BE2C (cell line): ENCODE measurements at regions not wholly inside any gene's neighbourhood (a gene's known extent, or its start where the extent isn't known, plus 50 kb on each side); places are given as distances from the start of the nearest gene placed in this dataset.

ENCODE experiments used
- DNase-seq: peaks from one replicate; pipeline ENCODE4 v3.0.0-alpha.2; 2020
- H3K27me3 ChIP-seq: fragments of 250-450 bp; sonication (Bioruptor Pico); 2 replicates; pipeline ENCODE4 v1.5.1; 2020; ENCODE audit warnings: mild to moderate bottlenecking
- H3K36me3 ChIP-seq: fragments of 250-450 bp; sonication (Bioruptor Pico); 2 replicates; pipeline ENCODE4 v1.5.1; 2020; ENCODE audit warnings: mild to moderate bottlenecking
- H3K4me1 ChIP-seq: fragments of 250-450 bp; sonication (Bioruptor Pico); 2 replicates; pipeline ENCODE4 v1.5.1; 2020
- H3K4me3 ChIP-seq: 2 replicates; pipeline ENCODE4 v1.5.1; 2011; ENCODE audit warnings: low read depth, low read length
- H3K9me3 ChIP-seq: fragments of 250-450 bp; sonication (Bioruptor Pico); 2 replicates; pipeline ENCODE4 v1.5.1; 2020
- TF ChIP-seq, protein P1 (sequence below): IDR thresholded peaks from 2 replicates; pipeline ENCODE4 v1.5.1; 2012; ENCODE audit warnings: mild to moderate bottlenecking, low read depth, low read length

DNA sequence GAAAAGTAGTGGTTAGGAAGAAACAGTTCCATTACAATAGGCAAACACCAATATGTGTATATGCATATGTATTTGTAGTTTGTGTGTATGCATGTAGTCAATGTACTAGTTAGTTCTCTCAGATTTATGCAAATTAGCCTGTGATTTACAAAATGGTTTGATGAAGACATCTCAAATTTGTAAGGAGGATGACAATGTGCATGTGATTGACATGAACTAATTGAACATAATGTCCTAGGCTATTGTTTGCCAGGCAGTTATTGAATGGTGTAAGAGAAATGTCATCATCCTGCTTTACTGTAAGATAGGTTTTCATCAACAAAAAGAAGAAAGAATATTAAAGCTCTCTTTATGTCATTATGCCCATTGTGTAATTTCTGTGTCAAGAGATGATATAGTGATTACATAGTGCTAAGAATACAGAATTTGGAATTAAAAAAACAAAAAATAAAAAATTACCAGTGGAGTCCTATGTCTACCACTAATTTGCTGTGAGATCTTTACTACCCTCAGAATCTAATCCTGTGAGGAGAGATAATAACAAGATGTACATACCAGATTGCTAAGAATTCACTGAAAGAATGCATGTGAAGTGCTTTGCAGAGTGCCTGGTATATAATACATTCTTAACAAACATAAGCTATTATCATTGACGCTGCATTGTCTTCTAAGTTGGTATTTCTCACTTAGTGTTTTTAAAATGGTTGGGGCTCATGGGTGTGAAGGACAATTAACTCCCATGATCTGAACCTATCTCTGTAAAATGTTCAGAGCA lies 258.0 kb downstream of the CPS1 start:
- TF ChIP-seq, protein P1, sequence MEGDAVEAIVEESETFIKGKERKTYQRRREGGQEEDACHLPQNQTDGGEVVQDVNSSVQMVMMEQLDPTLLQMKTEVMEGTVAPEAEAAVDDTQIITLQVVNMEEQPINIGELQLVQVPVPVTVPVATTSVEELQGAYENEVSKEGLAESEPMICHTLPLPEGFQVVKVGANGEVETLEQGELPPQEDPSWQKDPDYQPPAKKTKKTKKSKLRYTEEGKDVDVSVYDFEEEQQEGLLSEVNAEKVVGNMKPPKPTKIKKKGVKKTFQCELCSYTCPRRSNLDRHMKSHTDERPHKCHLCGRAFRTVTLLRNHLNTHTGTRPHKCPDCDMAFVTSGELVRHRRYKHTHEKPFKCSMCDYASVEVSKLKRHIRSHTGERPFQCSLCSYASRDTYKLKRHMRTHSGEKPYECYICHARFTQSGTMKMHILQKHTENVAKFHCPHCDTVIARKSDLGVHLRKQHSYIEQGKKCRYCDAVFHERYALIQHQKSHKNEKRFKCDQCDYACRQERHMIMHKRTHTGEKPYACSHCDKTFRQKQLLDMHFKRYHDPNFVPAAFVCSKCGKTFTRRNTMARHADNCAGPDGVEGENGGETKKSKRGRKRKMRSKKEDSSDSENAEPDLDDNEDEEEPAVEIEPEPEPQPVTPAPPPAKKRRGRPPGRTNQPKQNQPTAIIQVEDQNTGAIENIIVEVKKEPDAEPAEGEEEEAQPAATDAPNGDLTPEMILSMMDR = no peak
- DNase-seq = no peak
- no peaks in the 10 kb centered on the region for H3K36me3 ChIP-seq
- no peak overlapping the region for H3K4me3 ChIP-seq
- no peaks in the 10 kb centered on the region for H3K9me3 ChIP-seq
- no peaks in the 10 kb centered on the region; the same call in 1 of the 2 replicates for H3K4me1 ChIP-seq
- H3K27me3 ChIP-seq = no peaks in the 10 kb centered on the region

DNA sequence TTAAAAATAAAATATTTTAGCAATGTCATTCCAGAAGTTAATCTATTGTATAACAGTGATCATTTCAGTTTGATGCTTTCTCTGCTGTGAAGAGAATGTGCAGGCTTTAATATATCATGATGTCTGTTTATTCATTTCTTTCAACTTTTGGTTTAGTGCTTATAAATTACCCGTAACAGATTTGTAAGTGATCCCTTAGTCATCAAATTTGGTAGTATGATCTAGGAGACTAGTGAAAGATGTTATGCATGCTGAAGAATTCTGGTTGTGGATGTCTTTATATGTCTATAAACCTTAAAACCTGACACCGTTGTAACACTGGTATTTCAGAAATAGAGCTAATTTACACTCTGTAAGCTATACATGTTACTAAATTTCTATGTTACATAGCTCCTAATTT lies 260.4 kb downstream of the CPS1 start:
- Histone ChIP-seq H3K36me3 (no peaks in the 10 kb centered on the region), H3K4me1 (no peaks in the 10 kb centered on the region; the same call in 1 of the 2 replicates), H3K27me3 (no peaks in the 10 kb centered on the region), H3K4me3 (no peak overlapping the region), H3K9me3 (no peaks in the 10 kb centered on the region)
- DNase-seq = no peak
- TF ChIP-seq, protein P1 = no peak

DNA sequence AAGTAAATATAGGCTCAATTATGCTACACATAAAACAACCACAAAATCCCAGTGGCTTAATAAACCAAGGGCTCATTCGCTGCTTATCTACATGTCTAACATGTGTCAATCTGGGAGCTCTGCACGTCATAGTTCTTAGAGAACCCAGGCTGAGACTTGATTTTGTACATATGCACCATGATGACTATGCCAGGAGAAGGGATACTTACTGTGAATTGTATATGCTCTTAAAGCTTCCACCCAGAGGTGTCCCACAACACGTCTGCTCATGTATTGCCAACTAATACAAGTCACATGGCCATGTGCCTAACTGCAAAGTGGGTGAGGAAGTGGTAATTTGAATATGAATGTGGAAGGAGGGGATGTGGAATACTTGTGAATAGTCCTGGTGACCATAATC lies 262.1 kb downstream of the CPS1 start:
- TF ChIP-seq, protein P1 = no peak
- Histone ChIP-seq H3K9me3 (no peaks in the 10 kb centered on the region), H3K36me3 (no peaks in the 10 kb centered on the region), H3K4me3 (no peak overlapping the region), H3K27me3 (no peaks in the 10 kb centered on the region), H3K4me1 (no peaks in the 10 kb centered on the region; the same call in 1 of the 2 replicates)
- DNase-seq = no peak

DNA sequence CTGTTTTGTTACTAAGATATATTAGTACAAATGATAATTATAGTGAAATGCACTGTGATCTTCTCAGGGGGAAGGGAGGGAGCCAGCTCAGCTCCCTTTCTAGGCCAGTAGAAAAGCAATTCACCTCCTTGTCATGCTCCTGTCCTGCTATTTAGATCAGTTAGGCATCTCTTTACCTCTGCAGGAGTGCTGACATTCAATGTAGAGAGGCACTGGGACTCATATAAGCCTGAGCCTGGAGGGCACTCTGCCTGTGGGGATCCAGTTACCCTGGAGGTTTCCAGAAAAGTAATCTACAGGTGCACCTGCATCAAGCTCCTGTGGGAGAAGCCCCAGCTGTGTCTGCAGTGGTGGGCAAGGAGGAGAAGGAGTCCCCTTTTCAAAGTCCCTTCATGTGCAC lies 277.0 kb downstream of the CPS1 start:
- DNase-seq = no peak
- Histone ChIP-seq H3K9me3 (no peaks in the 10 kb centered on the region), H3K4me3 (no peak overlapping the region), H3K27me3 (no peaks in the 10 kb centered on the region), H3K36me3 (no peaks in the 10 kb centered on the region), H3K4me1 (peaks cover 13% of the 10 kb centered on the region)
- TF ChIP-seq, protein P1 = no peak

DNA sequence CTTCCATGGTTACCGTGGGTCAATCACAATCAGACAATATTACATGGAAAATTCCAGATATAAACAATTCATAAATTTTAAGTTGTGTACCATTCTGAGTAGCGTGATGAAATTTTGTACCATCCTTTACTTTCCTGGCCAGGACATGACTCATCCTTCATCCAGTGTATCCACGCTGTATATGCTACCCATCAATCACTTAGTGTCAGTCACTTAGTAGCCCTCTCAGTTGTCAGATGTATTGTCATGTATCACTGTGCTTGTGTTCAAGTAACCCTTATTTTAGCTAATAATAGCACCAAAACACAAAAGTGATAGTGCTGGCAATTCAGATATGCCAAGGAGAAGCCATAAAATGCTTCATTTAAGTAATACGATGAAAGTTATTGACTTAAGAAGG lies 282.6 kb downstream of the CPS1 start:
- Histone ChIP-seq H3K27me3 (no peaks in the 10 kb centered on the region), H3K4me1 (peaks cover 20% of the 10 kb centered on the region), H3K36me3 (no peaks in the 10 kb centered on the region), H3K4me3 (no peak overlapping the region), H3K9me3 (no peaks in the 10 kb centered on the region)
- DNase-seq = no peak
- TF ChIP-seq, protein P1 = no peak

DNA sequence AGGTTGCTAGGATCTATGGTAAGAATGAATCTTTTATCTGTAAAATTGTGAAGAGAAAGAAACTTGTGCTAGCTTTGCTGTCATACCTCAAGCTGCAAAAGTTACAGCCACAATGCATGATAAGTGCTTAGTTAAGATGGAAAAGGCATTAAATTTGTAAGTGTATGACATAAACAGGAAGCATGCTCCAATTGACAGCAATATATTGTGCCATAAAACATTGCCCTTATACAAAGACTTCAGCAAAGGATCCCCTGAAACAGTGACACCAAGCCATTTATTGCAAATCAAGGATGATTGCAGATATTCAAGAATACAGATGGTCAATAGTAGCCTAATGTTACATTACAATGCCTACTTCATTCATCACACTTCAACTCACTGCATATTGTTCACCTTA lies 283.1 kb downstream of the CPS1 start:
- Histone ChIP-seq H3K9me3 (no peaks in the 10 kb centered on the region), H3K36me3 (no peaks in the 10 kb centered on the region), H3K4me1 (peaks cover 20% of the 10 kb centered on the region), H3K4me3 (no peak overlapping the region), H3K27me3 (no peaks in the 10 kb centered on the region)
- DNase-seq = no peak
- TF ChIP-seq, protein P1 = no peak
